Transverse colon (tissue), 4 donors: ENCODE measurements at regions not wholly inside any gene's neighbourhood (a gene's known extent, or its start where the extent isn't known, plus 50 kb on each side); places are given as distances from the start of the nearest gene placed in this dataset.

Experiments
- CTCF ChIP-seq, 5 experiments: fragments of 200-600 bp in 3 of 5; fragments of 450-650 bp in 2 of 5; sonication (generic) in 3 of 5; IDR thresholded peaks; 1 replicate in 2 of 5; 2 replicates in 3 of 5; pipeline ENCODE4 v1.5.1; 2016 to 2017; ENCODE audit warnings: antibody characterized with exemption in 5 of 5, inconsistent platforms in 3 of 5, mild to moderate bottlenecking in 2 of 5, moderate library complexity in 1 of 5
- EP300 ChIP-seq: sonication (generic); formaldehyde crosslinking; IDR thresholded peaks from one replicate; pipeline ENCODE4 v1.6.1; 2017; ENCODE audit warnings: antibody characterized with exemption, low read depth
- POLR2A ChIP-seq: fragments of 450-650 bp; IDR thresholded peaks from one replicate; pipeline ENCODE4 v1.6.1; 2016; ENCODE audit warnings: antibody characterized with exemption, mild to moderate bottlenecking, moderate library complexity
- POLR2AphosphoS5 ChIP-seq, 3 donors: sonication (generic); formaldehyde crosslinking; IDR thresholded peaks; one replicate each; pipeline ENCODE4 v1.6.1; 2016; ENCODE audit warnings: antibody characterized with exemption in 3 of 3

DNA sequence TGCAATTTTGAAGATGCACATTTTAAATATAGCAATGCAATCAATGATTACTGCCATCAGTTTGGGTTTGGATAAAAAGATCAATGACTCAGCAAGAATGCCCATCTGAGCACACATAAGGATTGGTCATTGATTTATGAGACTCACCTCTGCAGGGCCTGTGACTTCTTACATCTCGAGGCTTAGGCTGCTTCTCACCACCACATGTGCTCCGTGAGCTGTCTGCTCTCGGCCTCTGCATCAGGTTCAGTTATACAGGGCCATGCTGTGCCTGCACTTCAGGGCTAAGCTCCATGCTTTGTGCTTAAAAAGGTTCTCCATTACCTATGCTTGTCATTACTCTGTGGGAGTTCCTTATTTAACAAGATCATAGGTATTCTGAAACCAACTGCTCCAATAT lies 887.5 kb downstream of the DIPK2A start:
- TF ChIP-seq EP300 = no peak
- no peak for TF ChIP-seq CTCF (IDR thresholded peaks at IDR 0.05)
- TF ChIP-seq POLR2A = no peak
- no peak for TF ChIP-seq POLR2AphosphoS5 (IDR thresholded peaks at IDR 0.05)
